K562 (cell line): ENCODE measurements at regions not wholly inside any gene's neighbourhood (a gene's known extent, or its start where the extent isn't known, plus 50 kb on each side); places are given as distances from the start of the nearest gene placed in this dataset.

Experiments used
- ATAC-seq: fragments of 200-7000 bp; cut with Tn5 transposase; 3 replicates; pipeline ENCODE4 v1.9.1; 2020; ENCODE audit warnings: moderate library complexity
- BruUV-seq: library from RNA; stranded (reverse); fragments of 400-500 nt; replicated peaks from 2 replicates; lab custom pipeline; 2021; lab: Mats Ljungman, UMichigan
- CTCF ChIA-PET: fragments of 300-600 bp; formaldehyde crosslinking; extraction: SDS; loops from one replicate; lab custom pipeline; 2021; ENCODE audit warnings: low intra/inter-chr PET ratio; lab: Yijun Ruan, JAX
- POLR2A ChIA-PET: fragments of 300-600, 350-650 bp; sonication (Branson Sonifier 250); formaldehyde crosslinking; extraction: SDS; loops from one replicate; lab custom pipeline; 2021; ENCODE audit warnings: antibody characterized with exemption, inconsistent platforms; lab: Yijun Ruan, JAX
- DNase-seq, 4 experiments: peaks; one replicate each; pipeline versions ENCODE4 v3.0.0 to v3.0.0-alpha.2; 2011 to 2018; ENCODE audit warnings: low spot score in 3 of 4, mixed read lengths in 3 of 4; ENCODE audit errors: extremely low read depth in 1 of 4
- FAIRE-seq: peaks from 2 replicates; lab custom pipeline; 2011; peaks lifted over from hg19 to GRCh38; lab: Jason Lieb, UNC
- H2AFZ ChIP-seq: 2 replicates; pipeline ENCODE4 v1.6.0; 2011; ENCODE audit warnings: low read depth, low read length, control low read depth, inconsistent platforms
- H3K27ac ChIP-seq: fragments of 200-600 bp; 3 replicates; pipeline ENCODE4 v1.8.0; 2011; ENCODE audit warnings: low read depth, mild to moderate bottlenecking, control low read depth, inconsistent platforms, low read length, moderate library complexity, mixed read lengths; ENCODE audit errors: extremely low read depth
- H3K27me3 ChIP-seq, 2 experiments: fragments of 300-600 bp in 1 of 2; 2 replicates in 1 of 2; 3 replicates in 1 of 2; pipeline versions ENCODE4 v1.6.0 to v1.8.0; 2011; ENCODE audit warnings: inconsistent platforms in 2 of 2, low read length in 2 of 2, mild to moderate bottlenecking in 1 of 2, mixed read lengths in 1 of 2, moderate library complexity in 1 of 2; ENCODE audit not compliant: control insufficient read depth in 2 of 2, insufficient read depth in 2 of 2
- H3K36me3 ChIP-seq: fragments of 300-600 bp; 3 replicates; pipeline ENCODE4 v1.8.0; 2011; ENCODE audit warnings: mild to moderate bottlenecking, low read length, inconsistent platforms; ENCODE audit not compliant: control insufficient read depth, insufficient read depth
- H3K4me1 ChIP-seq, 2 experiments: fragments of 200-600 bp in 1 of 2; replicated peaks in 1 of 2; 2 replicates in 1 of 2; 3 replicates in 1 of 2; pipeline versions ENCODE4 v1.5.1 to v1.8.0; 2011; ENCODE audit warnings: inconsistent platforms in 2 of 2, low read length in 2 of 2, mild to moderate bottlenecking in 1 of 2, mixed read lengths in 1 of 2, moderate library complexity in 1 of 2; ENCODE audit not compliant: control insufficient read depth in 2 of 2, insufficient read depth in 2 of 2
- H3K4me2 ChIP-seq: 2 replicates; pipeline ENCODE4 v1.6.1; 2011; ENCODE audit warnings: low read length, control low read depth, inconsistent platforms, mixed read lengths; ENCODE audit not compliant: insufficient read depth
- H3K4me3 ChIP-seq: fragments of 200-600 bp; sonication (generic), shearing (Covaris generic); 2 replicates; pipeline ENCODE4 v1.5.1; 2016; ENCODE audit warnings: control low read depth, inconsistent platforms
- H3K79me2 ChIP-seq: fragments of 200-600 bp; 3 replicates; pipeline ENCODE4 v1.8.0; 2011; ENCODE audit warnings: low read length, inconsistent platforms; ENCODE audit not compliant: control insufficient read depth, insufficient read depth
- H3K9ac ChIP-seq, 2 experiments: 2 replicates each; pipeline versions ENCODE4 v1.6.0 to v1.6.1; 2011; ENCODE audit warnings: low read depth in 2 of 2, low read length in 2 of 2, control low read depth in 1 of 2, inconsistent platforms in 1 of 2, mild to moderate bottlenecking in 1 of 2, mixed read lengths in 1 of 2; ENCODE audit not compliant: insufficient read depth in 1 of 2
- H3K9me1 ChIP-seq: one replicate; pipeline ENCODE4 v1.6.0; 2011; ENCODE audit warnings: inconsistent platforms, mild to moderate bottlenecking, low read length, moderate library complexity; ENCODE audit not compliant: control insufficient read depth, insufficient read depth
- H3K9me3 ChIP-seq: replicated peaks from 2 replicates; pipeline ENCODE4 v1.5.1; 2011; ENCODE audit warnings: low read depth, low read length, inconsistent platforms; ENCODE audit not compliant: control insufficient read depth, insufficient read depth
- H4K20me1 ChIP-seq: replicated peaks from 2 replicates; pipeline ENCODE4 v1.6.1; 2011; ENCODE audit warnings: low read length, inconsistent platforms, mixed read lengths; ENCODE audit not compliant: control insufficient read depth, insufficient read depth
- ARID3A ChIP-seq: IDR thresholded peaks from 2 replicates; pipeline ENCODE4 v1.6.1; 2012; ENCODE audit warnings: low read depth, low read length, improper control_type of control experiment, borderline replicate concordance
- C11orf30 ChIP-seq: fragments of 450-650 bp; IDR thresholded peaks from 2 replicates; pipeline ENCODE4 v1.6.1; 2016; ENCODE audit warnings: low read depth, mild to moderate bottlenecking
- CHD1 ChIP-seq: fragments of 200-600 bp; sonication (generic); IDR thresholded peaks from one replicate; pipeline ENCODE4 v1.6.1; 2012; ENCODE audit warnings: mild to moderate bottlenecking, moderate library complexity, low read length, inconsistent platforms
- DIDO1 ChIP-seq: fragments of 450-650 bp; IDR thresholded peaks from 2 replicates; pipeline ENCODE4 v1.6.1; 2016; ENCODE audit warnings: low read depth, missing biosample characterization, missing genetic modification characterization
- FOXA1 ChIP-seq: fragments of 450-650 bp; IDR thresholded peaks from 2 replicates; pipeline ENCODE4 v1.6.1; 2016; ENCODE audit warnings: mild to moderate bottlenecking, borderline replicate concordance
- HIVEP1 ChIP-seq: fragments of 250-450 bp; sonication (Bioruptor Pico); IDR thresholded peaks from 2 replicates; pipeline ENCODE4 v1.4.0; 2020; ENCODE audit warnings: mild to moderate bottlenecking
- HNRNPK ChIP-seq: fragments of 200-400 bp; formaldehyde crosslinking; IDR thresholded peaks from one replicate; pipeline ENCODE4 v1.6.1; 2018; ENCODE audit warnings: mild to moderate bottlenecking, low read depth, low read length; ENCODE audit not compliant: poor library complexity, severe bottlenecking
- HSF4 ChIP-seq: fragments of 250-450 bp; sonication (Bioruptor Pico); IDR thresholded peaks from 2 replicates; pipeline ENCODE4 v2.1.2; 2022; ENCODE audit warnings: mild to moderate bottlenecking, moderate library complexity, borderline replicate concordance
- KAT2B ChIP-seq: IDR thresholded peaks from one replicate; pipeline ENCODE4 v1.6.1; 2012; ENCODE audit warnings: low read depth, mild to moderate bottlenecking, control low read depth, inconsistent platforms, low read length, moderate library complexity
- MAX ChIP-seq: sonication (generic); formaldehyde crosslinking; IDR thresholded peaks from 2 replicates; pipeline ENCODE4 v1.9.0; 2022; ENCODE audit warnings: mild to moderate bottlenecking, missing genetic modification reagents
- MBD1 ChIP-seq: fragments of 250-450 bp; sonication (Bioruptor Pico); IDR thresholded peaks from 2 replicates; pipeline ENCODE4 v1.8.0; 2022; ENCODE audit warnings: inconsistent platforms
- RBM22 ChIP-seq: fragments of 200-400 bp; formaldehyde crosslinking; IDR thresholded peaks from 2 replicates; pipeline ENCODE4 v1.6.1; 2018; ENCODE audit warnings: low read length, low read depth; ENCODE audit not compliant: poor library complexity, severe bottlenecking
- RBM39 ChIP-seq: fragments of 200-400 bp; formaldehyde crosslinking; optimal IDR thresholded peaks from 2 replicates; pipeline ENCODE3; 2018; ENCODE audit warnings: low read depth, low read length
- RUNX1 ChIP-seq: sonication (generic); IDR thresholded peaks from 2 replicates; pipeline ENCODE4 v1.6.1; 2016; ENCODE audit warnings: antibody characterized with exemption, low read depth
- ZBTB2 ChIP-seq: fragments of 450-650 bp; IDR thresholded peaks from 2 replicates; pipeline ENCODE4 v1.6.1; 2016; ENCODE audit warnings: antibody characterized with exemption
- ZFPM2 ChIP-seq: fragments of 250-450 bp; sonication (Bioruptor Pico); IDR thresholded peaks from 2 replicates; pipeline ENCODE4 v1.5.1; 2022; ENCODE audit warnings: mild to moderate bottlenecking
- ZNF224 ChIP-seq: sonication (generic); formaldehyde crosslinking; IDR thresholded peaks from 2 replicates; pipeline ENCODE4 v1.8.0; 2022; ENCODE audit warnings: mild to moderate bottlenecking, missing genetic modification reagents
- ZNF589 ChIP-seq: fragments of 200-800 bp; sonication (Bioruptor generic); IDR thresholded peaks from 2 replicates; pipeline ENCODE4 v1.6.1; 2016; ENCODE audit warnings: low read depth, missing genetic modification characterization, missing compliant biosample characterization
- ZNF780A ChIP-seq: fragments of 250-450 bp; sonication (Bioruptor Pico); IDR thresholded peaks from 2 replicates; pipeline ENCODE4 v1.5.0; 2021; ENCODE audit warnings: mild to moderate bottlenecking
- whole genome bisulfite sequencing: fragments of 100-300 bp; shearing (Covaris generic); methylation state at CpG from one replicate; pipeline ENCODE4 v1.1.6; 2016; ENCODE audit warnings: low coverage, mixed read lengths; ENCODE audit not compliant: insufficient coverage; ENCODE audit errors: missing lambda C conversion rate; 5-methylcytosine and 5-hydroxymethylcytosine counted together
- in situ Hi-C: fragments of 300-500 bp; cut with MboI; formaldehyde crosslinking; loops from 4 replicates; pipeline ENCODE4 v1.15.0; 2018; ENCODE audit warnings: inconsistent platforms, mixed read lengths
- intact Hi-C: fragments of 100-400 bp; cut with micrococcal nuclease; formaldehyde crosslinking; loops from 2 replicates; pipeline ENCODE4 v1.14.2; 2022

- TF ChIP-seq ZBTB2, result no peak
- no peak for TF ChIP-seq DIDO1
- no peak for TF ChIP-seq CHD1
- no peak for TF ChIP-seq HIVEP1
- no peak for TF ChIP-seq MAX (CRISPR knock-in tag)
- no peak for TF ChIP-seq ZNF780A (CRISPR knock-in tag)
- no peak for TF ChIP-seq ARID3A
- TF ChIP-seq ZFPM2 (CRISPR knock-in tag), result no peak
Measured at GRCh38 chr5:98442448-98442847, 331.0 kb upstream of the RGMB start (continued).

- H3K9ac ChIP-seq, result no peak overlapping the region
- no peaks in the 10 kb centered on the region for H3K4me1 ChIP-seq
- no peak overlapping the region for H3K4me2 ChIP-seq
- H3K9me1 ChIP-seq, result no peaks in the 10 kb centered on the region
- no peak for DNase-seq
- intact Hi-C loops (no loop called here), in situ Hi-C loops (no loop called here)
- no peak overlapping the region for H3K4me3 ChIP-seq
- WGBS, result 0% methylated on average over 1 of the region's 1 CpG
- BruUV-seq, result no TSS peak
- no peak for TF ChIP-seq KAT2B
- TF ChIP-seq CHD1, result no peak
- TF ChIP-seq RUNX1, result no peak
- no peak for TF ChIP-seq HSF4 (CRISPR knock-in tag)
- no peak for TF ChIP-seq ZNF589 (CRISPR knock-in tag)
- TF ChIP-seq C11orf30, result no peak
- no peak for TF ChIP-seq MBD1 (CRISPR knock-in tag)
- no peak for TF ChIP-seq RBM39
- TF ChIP-seq ZNF780A (CRISPR knock-in tag), result no peak
- TF ChIP-seq HNRNPK, result no peak
- TF ChIP-seq ZNF224 (CRISPR knock-in tag), result no peak
- no peak for TF ChIP-seq RBM22
- no peak for TF ChIP-seq FOXA1
- H2AFZ ChIP-seq, result no peak overlapping the region
- no peak overlapping the region for H3K27ac ChIP-seq
- no peaks in the 10 kb centered on the region for H3K9me3 ChIP-seq
- ATAC-seq, result no peak
- H3K27me3 ChIP-seq, result no peaks in the 10 kb centered on the region
- FAIRE-seq, result no peak
- ChIA-PET POLR2A (no interaction called here), CTCF (no interaction called here)
- no peaks in the 10 kb centered on the region for H4K20me1 ChIP-seq
- H3K36me3 ChIP-seq, result no peaks in the 10 kb centered on the region
- no peaks in the 10 kb centered on the region for H3K79me2 ChIP-seq
Measured at GRCh38 chr5:98443881-98444280, 329.6 kb upstream of the RGMB start.
